Effector memory CD4-positive, alpha-beta T cell (primary cell): ENCODE measurements at regions not wholly inside any gene's neighbourhood (a gene's known extent, or its start where the extent isn't known, plus 50 kb on each side); places are given as distances from the start of the nearest gene placed in this dataset.

ENCODE experiments used
- DNase-seq, 3 donors: peaks; one replicate each; pipeline ENCODE4 v3.0.0-alpha.2; 2020
- H3K27ac ChIP-seq: 2 replicates; pipeline ENCODE4 v1.7.0; 2013; ENCODE audit warnings: mild to moderate bottlenecking, low read length, moderate library complexity; ENCODE audit not compliant: insufficient read depth, poor library complexity, severe bottlenecking
- H3K27me3 ChIP-seq: replicated peaks from 2 replicates; pipeline ENCODE4 v1.7.0; 2013; ENCODE audit warnings: mild to moderate bottlenecking, low read length; ENCODE audit not compliant: insufficient read depth, control insufficient read depth, poor library complexity, severe bottlenecking
- H3K36me3 ChIP-seq: 2 replicates; pipeline ENCODE4 v1.7.0; 2013; ENCODE audit warnings: mild to moderate bottlenecking, low read length, moderate library complexity; ENCODE audit not compliant: control insufficient read depth, insufficient read depth
- H3K4me1 ChIP-seq: 2 replicates; pipeline ENCODE4 v1.7.0; 2013; ENCODE audit warnings: low read length, mild to moderate bottlenecking; ENCODE audit not compliant: control insufficient read depth, insufficient read depth, poor library complexity, severe bottlenecking
- H3K4me3 ChIP-seq: 2 replicates; pipeline ENCODE4 v1.7.0; 2013; ENCODE audit warnings: low read length, low read depth, mild to moderate bottlenecking; ENCODE audit not compliant: insufficient read depth, poor library complexity, severe bottlenecking
- H3K9me3 ChIP-seq: 2 replicates; pipeline ENCODE4 v1.7.0; 2013; ENCODE audit warnings: mild to moderate bottlenecking, low read length, moderate library complexity; ENCODE audit not compliant: control insufficient read depth

DNA sequence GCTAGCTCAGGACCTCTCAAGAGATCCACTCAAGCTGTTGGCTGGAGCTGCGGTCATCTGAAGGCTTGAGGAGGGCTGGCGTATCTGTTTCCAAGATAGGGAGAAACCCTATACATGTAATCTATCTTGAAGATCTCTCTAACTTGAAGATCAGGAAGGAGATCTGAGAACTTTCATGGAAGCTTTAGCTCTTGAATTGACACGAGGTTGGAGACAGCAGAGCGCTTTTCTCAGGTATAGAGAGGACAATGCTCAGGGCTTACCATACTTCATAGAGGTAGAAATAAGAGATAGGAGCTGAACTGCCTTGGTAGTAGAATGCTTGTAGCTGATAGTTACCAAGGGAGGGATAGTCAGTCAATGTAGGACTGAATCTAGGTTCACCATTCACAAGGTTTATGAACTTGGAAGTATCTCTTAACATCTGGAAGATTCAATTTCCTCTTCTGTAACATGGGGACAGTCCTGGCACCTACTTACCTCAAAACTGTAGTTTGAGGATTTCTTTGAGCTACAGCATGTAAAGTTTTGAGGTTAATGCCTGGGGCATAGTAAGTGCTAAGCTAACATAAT is 267.0 kb upstream of the MAF start:
- no peaks in the 10 kb centered on the region for H3K36me3 ChIP-seq
- H3K4me1 ChIP-seq, result no peaks in the 10 kb centered on the region
- H3K27ac ChIP-seq, result no peak overlapping the region
- no peak overlapping the region for H3K4me3 ChIP-seq
- H3K27me3 ChIP-seq, result no peaks in the 10 kb centered on the region
- no peak for DNase-seq
- no peaks in the 10 kb centered on the region for H3K9me3 ChIP-seq

DNA sequence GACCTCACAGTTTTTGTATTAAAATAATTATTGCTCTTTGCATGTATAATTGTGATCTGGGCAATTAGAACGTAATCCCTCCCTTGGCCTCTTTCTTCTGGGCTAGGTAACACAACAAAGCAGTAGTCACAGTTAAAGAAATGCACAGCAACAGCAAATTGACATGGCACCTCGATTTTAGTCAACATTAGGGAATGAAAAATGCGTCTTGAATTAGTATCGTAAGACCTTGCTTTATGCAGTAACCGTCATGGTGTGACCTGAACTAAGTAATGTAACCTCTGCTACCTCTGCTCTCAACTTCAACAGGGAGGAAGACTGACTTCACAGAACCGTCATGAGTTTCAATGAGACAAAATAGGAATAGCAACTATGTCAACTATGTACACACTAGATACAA is 265.4 kb upstream of the MAF start:
- no peak for DNase-seq
- Histone ChIP-seq H3K27ac (no peak overlapping the region), H3K27me3 (no peaks in the 10 kb centered on the region), H3K4me1 (no peaks in the 10 kb centered on the region), H3K9me3 (no peaks in the 10 kb centered on the region), H3K36me3 (no peaks in the 10 kb centered on the region), H3K4me3 (no peak overlapping the region)

DNA sequence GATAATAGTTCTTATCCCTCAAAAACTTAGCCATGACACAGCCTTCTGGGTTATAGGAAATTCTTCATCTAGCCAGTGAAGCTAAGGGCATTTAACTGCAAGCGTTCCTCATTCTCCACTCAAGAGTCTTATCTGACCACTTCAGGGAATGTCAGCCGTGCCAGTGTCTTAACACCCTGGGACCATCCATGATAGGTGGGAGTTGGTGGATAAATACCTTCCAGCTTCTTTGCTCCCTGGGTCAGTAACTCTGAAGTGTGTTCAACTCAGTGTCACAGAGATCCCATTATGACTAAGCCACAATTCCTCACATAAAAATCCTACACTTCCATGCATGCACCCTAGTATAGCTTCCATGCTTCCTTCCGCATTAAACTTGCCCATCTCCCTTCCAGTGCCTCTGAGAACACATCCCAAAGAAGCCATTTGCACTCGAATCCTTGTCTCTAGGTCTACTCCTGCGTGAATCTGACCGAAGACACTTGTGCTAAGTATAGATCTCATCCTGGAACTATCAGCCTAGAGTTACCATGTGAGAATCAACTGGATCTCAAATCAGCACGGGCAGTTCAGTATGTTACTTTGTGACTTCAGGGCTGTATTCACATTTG is 264.3 kb upstream of the MAF start:
- Histone ChIP-seq H3K27me3 (no peaks in the 10 kb centered on the region), H3K4me1 (no peaks in the 10 kb centered on the region), H3K4me3 (no peak overlapping the region), H3K9me3 (no peaks in the 10 kb centered on the region), H3K36me3 (no peaks in the 10 kb centered on the region), H3K27ac (no peak overlapping the region)
- no peak for DNase-seq

DNA sequence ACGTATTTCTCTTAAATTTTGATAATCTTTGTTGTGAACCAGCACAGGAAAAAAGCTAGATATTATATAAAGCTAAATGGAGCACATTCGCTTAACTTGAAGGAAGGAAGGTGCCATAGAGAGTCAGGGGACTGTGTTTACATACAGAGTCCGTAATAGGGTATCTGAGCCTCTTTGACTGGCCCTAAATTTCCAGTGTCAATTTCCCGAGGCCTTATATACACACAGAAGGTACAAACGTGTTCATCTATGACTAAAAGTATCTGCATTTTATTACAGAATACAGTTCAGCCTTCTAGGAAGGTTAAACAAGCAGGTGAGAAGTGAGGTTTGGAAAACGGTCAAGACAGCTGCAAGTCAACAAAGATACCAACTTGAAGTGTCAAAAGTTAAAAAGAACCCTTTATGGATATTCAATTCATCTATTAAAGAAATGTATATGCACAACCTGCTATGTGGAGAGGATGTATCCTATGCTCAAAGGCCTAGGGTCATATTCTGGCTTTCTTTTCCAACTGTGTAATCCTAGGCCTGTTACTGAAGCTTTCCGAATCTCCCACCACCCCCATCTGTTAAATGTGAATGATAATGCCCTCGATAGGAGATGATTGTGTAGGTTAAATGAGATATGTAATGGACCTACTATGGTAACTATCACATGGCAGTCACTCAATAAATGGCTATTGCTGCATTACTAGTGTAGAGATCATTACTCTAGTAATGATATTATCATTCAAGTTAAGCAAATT is 263.7 kb upstream of the MAF start:
- Histone ChIP-seq H3K4me3 (no peak overlapping the region), H3K36me3 (no peaks in the 10 kb centered on the region), H3K27me3 (no peaks in the 10 kb centered on the region), H3K27ac (no peak overlapping the region), H3K4me1 (no peaks in the 10 kb centered on the region), H3K9me3 (no peaks in the 10 kb centered on the region)
- DNase-seq, result no peak

DNA sequence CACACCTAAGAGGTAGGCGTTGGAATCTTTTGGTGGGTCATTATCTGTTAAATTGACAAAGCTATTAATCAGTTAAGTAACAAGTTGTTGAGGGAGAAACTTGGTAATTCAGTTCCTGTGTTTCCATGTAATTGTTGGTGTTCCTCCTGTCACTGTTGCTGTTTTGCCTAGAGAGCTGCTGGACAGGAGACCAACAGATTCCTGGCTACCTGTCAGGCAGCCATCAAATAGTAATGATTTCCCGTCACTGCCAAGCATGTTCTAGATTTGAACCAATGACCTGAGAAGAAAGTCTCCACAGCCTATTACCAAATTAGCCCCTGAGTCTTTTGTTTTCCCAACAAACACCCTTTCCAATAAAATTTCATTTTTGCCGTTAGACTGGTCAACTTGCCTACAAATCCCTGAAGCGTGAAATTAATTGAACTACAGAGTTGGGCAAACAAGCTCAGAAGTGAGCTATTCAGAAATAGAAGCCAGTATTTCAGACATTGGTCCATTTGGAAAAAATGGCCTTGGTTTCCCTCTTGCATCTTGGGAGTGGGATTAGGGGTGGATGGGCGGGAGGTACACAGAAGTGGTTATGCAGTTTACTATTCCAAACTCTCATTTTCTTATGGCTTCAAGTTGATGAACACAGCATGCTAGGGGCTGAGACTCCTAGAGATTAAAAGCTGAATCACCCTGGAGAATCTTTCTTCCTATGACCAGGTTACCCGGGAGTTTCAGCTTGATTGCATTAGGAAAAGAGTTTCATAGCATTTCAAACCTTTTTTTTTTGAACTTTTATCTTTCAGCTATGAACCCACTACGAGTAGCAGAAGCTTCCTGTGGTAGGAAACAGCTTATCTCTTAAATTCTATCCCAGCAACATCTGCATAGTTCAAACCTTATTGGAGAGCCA is 262.8 kb upstream of the MAF start:
- no peak overlapping the region for H3K27ac ChIP-seq
- H3K36me3 ChIP-seq, result no peaks in the 10 kb centered on the region
- DNase-seq, result no peak
- no peaks in the 10 kb centered on the region for H3K27me3 ChIP-seq
- H3K9me3 ChIP-seq, result no peaks in the 10 kb centered on the region
- H3K4me3 ChIP-seq, result no peak overlapping the region
- H3K4me1 ChIP-seq, result no peaks in the 10 kb centered on the region

DNA sequence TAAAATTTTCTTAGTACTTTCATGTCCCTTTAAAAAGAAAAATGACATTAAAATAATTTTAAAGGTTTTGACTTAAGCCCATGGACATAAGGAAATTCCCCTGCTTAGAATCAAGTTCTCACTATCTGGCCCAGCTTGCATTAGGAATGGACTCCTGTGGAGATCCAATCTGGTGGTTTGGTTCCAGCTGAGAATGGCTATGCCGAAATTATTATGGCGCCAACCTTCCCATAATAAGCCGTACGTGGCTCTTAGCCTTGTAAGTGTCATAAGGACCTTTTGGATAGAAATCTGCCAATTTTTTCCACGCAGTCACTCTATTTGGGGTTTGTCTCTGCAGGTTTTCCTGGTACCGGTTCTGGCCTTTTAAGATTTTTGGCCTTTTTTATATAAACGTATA is 262.1 kb upstream of the MAF start:
- no peak overlapping the region for H3K27ac ChIP-seq
- no peak for DNase-seq
- H3K27me3 ChIP-seq, result no peaks in the 10 kb centered on the region
- no peaks in the 10 kb centered on the region for H3K36me3 ChIP-seq
- H3K9me3 ChIP-seq, result no peaks in the 10 kb centered on the region
- no peak overlapping the region for H3K4me3 ChIP-seq
- no peaks in the 10 kb centered on the region for H3K4me1 ChIP-seq

DNA sequence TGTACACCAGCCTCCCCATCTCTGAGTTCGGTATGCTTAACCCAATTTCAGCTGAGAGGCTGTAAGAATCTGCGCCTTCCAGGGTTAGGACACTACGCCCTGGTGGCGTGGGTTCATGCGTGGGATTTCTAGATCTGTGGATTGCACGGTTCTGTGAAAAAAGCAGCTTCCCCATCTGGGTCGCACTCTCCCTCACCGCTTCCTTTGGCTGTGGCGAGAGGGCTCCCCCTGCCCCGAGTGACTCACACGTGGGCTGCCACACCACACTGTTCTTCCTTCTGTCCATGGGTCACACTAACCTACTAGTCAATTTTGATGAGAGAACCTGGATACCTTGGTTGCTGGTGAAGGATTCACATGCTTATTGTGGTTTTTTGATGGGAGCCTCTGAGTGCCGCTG is 256.0 kb upstream of the MAF start:
- Histone ChIP-seq H3K4me1 (no peaks in the 10 kb centered on the region), H3K4me3 (no peak overlapping the region), H3K9me3 (no peaks in the 10 kb centered on the region), H3K27me3 (no peaks in the 10 kb centered on the region), H3K27ac (no peak overlapping the region), H3K36me3 (no peaks in the 10 kb centered on the region)
- no peak for DNase-seq

DNA sequence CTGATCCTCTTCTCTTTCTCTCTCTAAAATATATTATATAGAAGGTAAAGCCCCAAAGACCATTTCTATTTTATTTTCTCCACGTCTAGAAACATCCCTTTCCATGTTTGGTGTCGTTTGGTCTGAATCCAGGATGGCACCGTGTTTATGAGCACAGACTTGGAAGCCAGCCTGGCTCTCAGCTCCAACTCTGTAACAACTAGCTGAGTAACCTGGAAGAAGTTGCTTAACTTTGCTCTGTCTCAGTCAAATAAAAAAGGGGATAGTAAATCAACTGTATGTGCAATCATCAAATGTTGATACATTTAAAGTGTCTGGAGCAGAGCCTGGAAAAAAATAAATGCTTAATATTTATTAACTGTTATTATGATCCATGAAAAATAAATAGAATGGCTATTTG is 249.8 kb upstream of the MAF start:
- DNase-seq, result no peak

DNA sequence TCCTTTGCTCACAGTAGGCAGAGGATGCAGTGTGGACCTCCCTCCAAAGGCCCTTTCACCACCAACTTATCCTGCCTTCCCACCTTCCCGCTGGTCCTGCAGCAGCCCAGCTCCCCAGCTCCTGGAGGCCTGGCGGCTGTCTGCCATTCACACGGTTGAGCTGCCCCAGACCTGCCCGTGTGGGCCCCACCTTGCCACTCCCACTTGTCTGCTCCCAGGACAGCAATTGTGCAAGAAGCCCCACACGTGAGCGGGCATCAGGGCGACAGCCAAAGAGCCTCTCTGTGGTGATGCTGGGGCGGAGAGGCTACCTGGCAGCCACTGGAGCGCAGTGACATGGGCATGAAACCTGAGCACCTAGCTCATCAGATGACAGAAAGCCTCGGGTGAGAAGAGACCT is 248.6 kb upstream of the MAF start:
- Histone ChIP-seq H3K4me1 (no peaks in the 10 kb centered on the region), H3K4me3 (no peak overlapping the region), H3K27me3 (no peaks in the 10 kb centered on the region), H3K27ac (no peak overlapping the region), H3K9me3 (no peaks in the 10 kb centered on the region), H3K36me3 (no peaks in the 10 kb centered on the region)
- DNase-seq, result no peak

More for the DNA sequence above, 249.8 kb upstream of the MAF start:
- Histone ChIP-seq H3K4me3 (no peak overlapping the region), H3K27ac (no peak overlapping the region), H3K27me3 (no peaks in the 10 kb centered on the region), H3K9me3 (no peaks in the 10 kb centered on the region), H3K36me3 (no peaks in the 10 kb centered on the region), H3K4me1 (no peaks in the 10 kb centered on the region)
